AG10803 (cell line): ENCODE measurements at regions not wholly inside any gene's neighbourhood (a gene's known extent, or its start where the extent isn't known, plus 50 kb on each side); places are given as distances from the start of the nearest gene placed in this dataset.

Experiments used
- DNase-seq: peaks from one replicate; pipeline ENCODE4 v3.0.0; 2010; ENCODE audit warnings: low read depth
- H3K4me3 ChIP-seq: 2 replicates; pipeline ENCODE4 v1.5.1; 2011; ENCODE audit warnings: mild to moderate bottlenecking, low read length, control low read depth
- TF ChIP-seq, protein P1 (sequence below): conservative IDR thresholded peaks from 2 replicates; pipeline ENCODE4 v1.5.1; 2011; ENCODE audit warnings: mild to moderate bottlenecking, low read length, control low read depth, inconsistent platforms

DNA sequence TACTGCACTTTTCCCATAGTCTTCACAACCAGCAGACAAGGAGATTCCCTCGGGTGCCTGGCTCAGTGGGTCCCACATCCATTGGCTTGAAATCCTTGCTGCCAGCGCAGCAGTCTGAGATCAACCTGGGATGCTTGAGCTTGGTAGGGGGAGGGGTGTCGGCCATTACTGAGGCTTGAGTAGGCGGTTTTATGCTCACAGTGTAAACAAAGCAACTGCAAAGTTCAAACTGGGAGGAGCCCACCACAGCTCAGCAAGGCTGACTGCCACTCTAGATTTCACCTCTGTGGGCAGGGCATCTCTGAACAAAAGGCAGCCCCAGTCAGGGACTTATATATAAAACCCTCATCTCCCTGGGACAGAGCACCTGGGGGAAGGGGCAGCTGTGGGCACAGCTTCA, 512.3 kb upstream of the MPDZ start:
- TF ChIP-seq, protein P1, sequence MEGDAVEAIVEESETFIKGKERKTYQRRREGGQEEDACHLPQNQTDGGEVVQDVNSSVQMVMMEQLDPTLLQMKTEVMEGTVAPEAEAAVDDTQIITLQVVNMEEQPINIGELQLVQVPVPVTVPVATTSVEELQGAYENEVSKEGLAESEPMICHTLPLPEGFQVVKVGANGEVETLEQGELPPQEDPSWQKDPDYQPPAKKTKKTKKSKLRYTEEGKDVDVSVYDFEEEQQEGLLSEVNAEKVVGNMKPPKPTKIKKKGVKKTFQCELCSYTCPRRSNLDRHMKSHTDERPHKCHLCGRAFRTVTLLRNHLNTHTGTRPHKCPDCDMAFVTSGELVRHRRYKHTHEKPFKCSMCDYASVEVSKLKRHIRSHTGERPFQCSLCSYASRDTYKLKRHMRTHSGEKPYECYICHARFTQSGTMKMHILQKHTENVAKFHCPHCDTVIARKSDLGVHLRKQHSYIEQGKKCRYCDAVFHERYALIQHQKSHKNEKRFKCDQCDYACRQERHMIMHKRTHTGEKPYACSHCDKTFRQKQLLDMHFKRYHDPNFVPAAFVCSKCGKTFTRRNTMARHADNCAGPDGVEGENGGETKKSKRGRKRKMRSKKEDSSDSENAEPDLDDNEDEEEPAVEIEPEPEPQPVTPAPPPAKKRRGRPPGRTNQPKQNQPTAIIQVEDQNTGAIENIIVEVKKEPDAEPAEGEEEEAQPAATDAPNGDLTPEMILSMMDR: no peak
- H3K4me3 ChIP-seq: no peak overlapping the region
- DNase-seq: no peak

- TF ChIP-seq, protein P1: no peak
- H3K4me3 ChIP-seq: no peak overlapping the region
- no peak for DNase-seq
These were observed 510.6 kb upstream of the MPDZ start for GRCh38 chr9:13790055-13790454.

DNA sequence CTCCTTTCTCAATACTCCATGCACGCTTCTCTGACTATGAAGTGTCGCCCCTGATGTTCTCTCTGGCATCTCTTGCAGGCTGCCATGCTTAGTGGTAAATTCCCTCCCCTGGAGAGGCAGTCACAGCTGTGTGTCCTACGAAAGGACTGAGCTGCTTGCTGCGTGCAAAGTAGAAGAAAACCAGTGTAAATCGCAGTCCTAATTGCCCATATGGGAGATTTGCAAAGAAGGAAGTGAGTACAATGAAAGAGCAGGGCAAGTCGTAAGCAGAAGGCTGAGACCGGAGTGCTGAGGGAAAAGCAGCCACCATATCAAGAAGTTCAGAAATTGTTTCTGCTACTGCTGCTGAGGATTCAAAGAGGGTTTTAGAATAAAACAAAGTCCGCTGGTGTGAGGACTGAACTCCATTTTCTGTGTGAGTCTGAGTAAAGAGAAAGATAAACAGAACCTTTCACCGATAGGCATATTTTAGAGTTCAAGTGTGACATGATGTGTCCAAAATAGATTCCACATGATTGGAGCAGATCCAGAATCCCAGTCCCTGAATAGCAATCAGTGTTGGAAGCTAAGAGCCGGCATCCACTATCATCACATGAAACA, 507.8 kb upstream of the MPDZ start:
- peak; percentile 23 for DNase-seq
- H3K4me3 ChIP-seq: no peak overlapping the region; the same call in 1 of the 2 replicates
- TF ChIP-seq, protein P1: no peak

DNA sequence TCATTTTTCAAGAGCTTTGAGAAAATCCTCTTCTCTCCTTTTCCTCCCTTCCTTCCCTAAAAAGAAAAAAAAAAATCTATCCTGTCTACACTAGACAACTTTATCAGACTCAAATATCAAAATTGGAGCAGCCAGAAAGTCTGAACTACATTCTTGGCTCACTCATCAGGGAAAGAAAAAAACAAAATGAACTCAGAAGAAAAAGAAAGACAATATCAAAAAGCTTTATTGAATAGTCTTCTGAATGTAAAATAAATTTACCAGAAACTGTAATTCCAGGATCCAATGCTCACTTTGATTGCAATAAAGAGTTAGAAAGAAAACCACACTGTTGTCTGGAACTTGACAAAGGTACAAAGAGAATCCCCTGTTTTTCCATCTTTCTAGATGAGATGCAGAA, 507.2 kb upstream of the MPDZ start:
- TF ChIP-seq, protein P1: no peak
- H3K4me3 ChIP-seq: no peak overlapping the region

DNA sequence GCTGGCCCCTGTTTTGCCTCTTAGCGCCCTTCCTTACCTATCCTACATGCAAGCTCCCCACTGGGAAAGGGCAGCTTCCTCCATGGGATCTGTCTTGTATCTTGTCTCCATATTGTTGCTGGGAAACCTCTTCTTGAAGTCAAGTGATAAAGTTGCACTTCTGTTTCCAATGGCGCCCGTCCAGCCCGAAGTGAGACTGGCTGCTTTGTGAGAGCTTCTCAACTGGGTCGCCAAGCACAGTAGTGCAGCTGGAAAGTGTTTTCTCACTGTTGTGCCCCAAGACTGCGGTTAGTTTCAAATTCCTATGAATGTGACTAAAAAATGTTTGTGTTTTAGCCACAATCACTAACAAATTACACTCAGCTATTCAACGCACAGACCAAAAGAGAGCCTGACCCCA, 506.6 kb upstream of the MPDZ start:
- TF ChIP-seq, protein P1: no peak
- peak; percentile 58 for DNase-seq
- no peak overlapping the region for H3K4me3 ChIP-seq

More for the DNA sequence above, 507.2 kb upstream of the MPDZ start:
- DNase-seq: no peak

- DNase-seq: no peak
- TF ChIP-seq, protein P1: no peak
- no peak overlapping the region for H3K4me3 ChIP-seq
These were observed 499.6 kb upstream of the MPDZ start for GRCh38 chr9:13779106-13779505.

DNA sequence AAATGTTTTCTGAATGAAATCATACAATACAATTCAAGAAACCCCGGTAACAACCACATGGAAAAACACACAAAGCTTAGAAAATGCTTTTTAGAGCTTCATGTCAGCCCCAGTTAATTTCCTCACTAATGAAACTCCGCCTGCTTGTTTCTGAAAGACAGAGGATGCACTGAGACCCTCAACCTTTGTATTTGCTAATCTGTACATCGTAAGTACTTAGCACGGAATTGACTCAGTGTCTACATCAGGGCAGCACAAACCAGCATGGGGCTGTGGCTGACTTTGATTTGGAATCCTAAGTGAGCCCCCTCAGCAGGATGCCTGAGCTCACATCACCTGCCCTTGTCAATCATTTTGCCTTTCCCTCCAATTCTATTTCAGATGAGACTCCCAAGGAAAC, 499.1 kb upstream of the MPDZ start:
- DNase-seq: no peak
- TF ChIP-seq, protein P1: no peak
- H3K4me3 ChIP-seq: no peak overlapping the region
